ENCODE measurements at regions not wholly inside any gene's neighbourhood (a gene's known extent, or its start where the extent isn't known, plus 50 kb on each side); places are given as distances from the start of the nearest gene placed in this dataset.
A peak's percentile ranks its signal among the peaks of the same experiment; 100 is the strongest.

- DNase-seq (ENCODE audit: extremely low spot score, unreplicated experiment) = no peak
- TF ChIP-seq, protein P1, sequence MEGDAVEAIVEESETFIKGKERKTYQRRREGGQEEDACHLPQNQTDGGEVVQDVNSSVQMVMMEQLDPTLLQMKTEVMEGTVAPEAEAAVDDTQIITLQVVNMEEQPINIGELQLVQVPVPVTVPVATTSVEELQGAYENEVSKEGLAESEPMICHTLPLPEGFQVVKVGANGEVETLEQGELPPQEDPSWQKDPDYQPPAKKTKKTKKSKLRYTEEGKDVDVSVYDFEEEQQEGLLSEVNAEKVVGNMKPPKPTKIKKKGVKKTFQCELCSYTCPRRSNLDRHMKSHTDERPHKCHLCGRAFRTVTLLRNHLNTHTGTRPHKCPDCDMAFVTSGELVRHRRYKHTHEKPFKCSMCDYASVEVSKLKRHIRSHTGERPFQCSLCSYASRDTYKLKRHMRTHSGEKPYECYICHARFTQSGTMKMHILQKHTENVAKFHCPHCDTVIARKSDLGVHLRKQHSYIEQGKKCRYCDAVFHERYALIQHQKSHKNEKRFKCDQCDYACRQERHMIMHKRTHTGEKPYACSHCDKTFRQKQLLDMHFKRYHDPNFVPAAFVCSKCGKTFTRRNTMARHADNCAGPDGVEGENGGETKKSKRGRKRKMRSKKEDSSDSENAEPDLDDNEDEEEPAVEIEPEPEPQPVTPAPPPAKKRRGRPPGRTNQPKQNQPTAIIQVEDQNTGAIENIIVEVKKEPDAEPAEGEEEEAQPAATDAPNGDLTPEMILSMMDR (IDR thresholded peaks at IDR 0.05) = no peak
- no peak overlapping the region for H3K27ac Mint-ChIP-seq (ENCODE audit: unreplicated experiment)
- H3K4me3 Mint-ChIP-seq (ENCODE audit: unreplicated experiment) = no peak overlapping the region
- no peaks in the 10 kb centered on the region for H3K36me3 Mint-ChIP-seq (ENCODE audit: unreplicated experiment)
- peaks cover 4% of the 10 kb centered on the region for H3K4me1 Mint-ChIP-seq (ENCODE audit: unreplicated experiment)
- H3K9me3 Mint-ChIP-seq (ENCODE audit: unreplicated experiment) = no peaks in the 10 kb centered on the region
- H3K27me3 Mint-ChIP-seq (ENCODE audit: unreplicated experiment) = peaks cover 17% of the 10 kb centered on the region
Measured at GRCh38 chr6:1045239-1045638, 266.7 kb upstream of the FOXQ1 start.

- Mint-ChIP-seq H3K27ac (ENCODE audit: unreplicated experiment) (no peak overlapping the region), H3K9me3 (ENCODE audit: unreplicated experiment) (no peaks in the 10 kb centered on the region), H3K27me3 (ENCODE audit: unreplicated experiment) (peaks cover 21% of the 10 kb centered on the region), H3K4me1 (ENCODE audit: unreplicated experiment) (peaks cover 4% of the 10 kb centered on the region), H3K36me3 (ENCODE audit: unreplicated experiment) (no peaks in the 10 kb centered on the region), H3K4me3 (ENCODE audit: unreplicated experiment) (no peak overlapping the region)
- TF ChIP-seq, protein P1 (IDR thresholded peaks at IDR 0.05) = no peak
- DNase-seq (ENCODE audit: extremely low spot score, unreplicated experiment) = peak; percentile 38
Measured at GRCh38 chr6:1044040-1044836, 267.7 kb upstream of the FOXQ1 start.

GRCh38 chr6:1043458-1043836, 268.5 kb upstream of the FOXQ1 start:
- TF ChIP-seq, protein P1 (IDR thresholded peaks at IDR 0.05) = no peak
- peak; percentile 40 for DNase-seq (ENCODE audit: extremely low spot score, unreplicated experiment)
- peaks cover 26% of the 10 kb centered on the region for H3K27me3 Mint-ChIP-seq (ENCODE audit: unreplicated experiment)
- H3K4me3 Mint-ChIP-seq (ENCODE audit: unreplicated experiment) = no peak overlapping the region
- no peaks in the 10 kb centered on the region for H3K36me3 Mint-ChIP-seq (ENCODE audit: unreplicated experiment)
- H3K4me1 Mint-ChIP-seq (ENCODE audit: unreplicated experiment) = peaks cover 4% of the 10 kb centered on the region
- H3K9me3 Mint-ChIP-seq (ENCODE audit: unreplicated experiment) = no peaks in the 10 kb centered on the region
- no peak overlapping the region for H3K27ac Mint-ChIP-seq (ENCODE audit: unreplicated experiment)

GRCh38 chr6:1042583-1043457, 269.1 kb upstream of the FOXQ1 start:
- Mint-ChIP-seq H3K4me1 (ENCODE audit: unreplicated experiment) (peaks cover under 1% of the 10 kb centered on the region), H3K27me3 (ENCODE audit: unreplicated experiment) (peaks cover 26% of the 10 kb centered on the region), H3K36me3 (ENCODE audit: unreplicated experiment) (no peaks in the 10 kb centered on the region), H3K4me3 (ENCODE audit: unreplicated experiment) (no peak overlapping the region), H3K9me3 (ENCODE audit: unreplicated experiment) (no peaks in the 10 kb centered on the region), H3K27ac (ENCODE audit: unreplicated experiment) (no peak overlapping the region)
- peak; percentile 74 for DNase-seq (ENCODE audit: extremely low spot score, unreplicated experiment)
- TF ChIP-seq, protein P1 (IDR thresholded peaks at IDR 0.05) = no peak

GRCh38 chr6:1040393-1040792, 271.5 kb upstream of the FOXQ1 start:
- H3K27me3 Mint-ChIP-seq (ENCODE audit: unreplicated experiment) = peaks cover 35% of the 10 kb centered on the region
- H3K27ac Mint-ChIP-seq (ENCODE audit: unreplicated experiment) = no peak overlapping the region
- H3K4me1 Mint-ChIP-seq (ENCODE audit: unreplicated experiment) = no peaks in the 10 kb centered on the region
- peak; percentile 60 for DNase-seq (ENCODE audit: extremely low spot score, unreplicated experiment)
- no peaks in the 10 kb centered on the region for H3K9me3 Mint-ChIP-seq (ENCODE audit: unreplicated experiment)
- H3K36me3 Mint-ChIP-seq (ENCODE audit: unreplicated experiment) = no peaks in the 10 kb centered on the region
- TF ChIP-seq, protein P1 (IDR thresholded peaks at IDR 0.05) = no peak
- H3K4me3 Mint-ChIP-seq (ENCODE audit: unreplicated experiment) = no peak overlapping the region

Data from osteocyte (in vitro differentiated cells).